ENCODE measurements at regions not wholly inside any gene's neighbourhood (a gene's known extent, or its start where the extent isn't known, plus 50 kb on each side); places are given as distances from the start of the nearest gene placed in this dataset.

GRCh38 chr10:123517901-123518300 is 148.3 kb upstream of the GPR26 start:
- TF ChIP-seq POLR2A (IDR thresholded peaks at IDR 0.05), result no peak
- TF ChIP-seq, protein P1, sequence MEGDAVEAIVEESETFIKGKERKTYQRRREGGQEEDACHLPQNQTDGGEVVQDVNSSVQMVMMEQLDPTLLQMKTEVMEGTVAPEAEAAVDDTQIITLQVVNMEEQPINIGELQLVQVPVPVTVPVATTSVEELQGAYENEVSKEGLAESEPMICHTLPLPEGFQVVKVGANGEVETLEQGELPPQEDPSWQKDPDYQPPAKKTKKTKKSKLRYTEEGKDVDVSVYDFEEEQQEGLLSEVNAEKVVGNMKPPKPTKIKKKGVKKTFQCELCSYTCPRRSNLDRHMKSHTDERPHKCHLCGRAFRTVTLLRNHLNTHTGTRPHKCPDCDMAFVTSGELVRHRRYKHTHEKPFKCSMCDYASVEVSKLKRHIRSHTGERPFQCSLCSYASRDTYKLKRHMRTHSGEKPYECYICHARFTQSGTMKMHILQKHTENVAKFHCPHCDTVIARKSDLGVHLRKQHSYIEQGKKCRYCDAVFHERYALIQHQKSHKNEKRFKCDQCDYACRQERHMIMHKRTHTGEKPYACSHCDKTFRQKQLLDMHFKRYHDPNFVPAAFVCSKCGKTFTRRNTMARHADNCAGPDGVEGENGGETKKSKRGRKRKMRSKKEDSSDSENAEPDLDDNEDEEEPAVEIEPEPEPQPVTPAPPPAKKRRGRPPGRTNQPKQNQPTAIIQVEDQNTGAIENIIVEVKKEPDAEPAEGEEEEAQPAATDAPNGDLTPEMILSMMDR (IDR thresholded peaks at IDR 0.05), result no peak

Data from stomach (tissue), 4 donors.